ENCODE measurements at regions not wholly inside any gene's neighbourhood (a gene's known extent, or its start where the extent isn't known, plus 50 kb on each side); places are given as distances from the start of the nearest gene placed in this dataset.

DNA sequence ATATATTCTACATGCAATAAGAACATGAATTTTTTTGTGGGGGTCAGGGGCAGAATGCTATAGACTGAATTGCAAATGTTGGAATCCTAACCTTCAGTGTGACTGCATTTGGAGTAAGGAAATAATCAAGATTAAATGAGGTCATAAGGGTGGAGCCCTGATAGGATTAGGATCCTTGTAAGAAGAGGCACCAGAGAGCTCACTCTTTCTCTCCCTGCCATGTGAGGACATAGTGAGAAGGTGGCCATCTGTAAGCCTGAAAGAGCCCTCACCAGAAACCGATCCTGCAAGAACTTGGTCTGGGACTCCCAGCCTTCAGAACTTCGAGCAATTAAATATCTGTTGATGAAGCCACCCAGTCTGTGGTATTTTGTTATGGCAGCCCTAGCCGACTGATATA lies 70.3 kb upstream of the SOX13 start:
- ATAC-seq: no peak
- no peak for DNase-seq (ENCODE audit: low spot score)
- H3K4me2 ChIP-seq: no peak overlapping the region
- no peaks in the 10 kb centered on the region for H3K36me3 ChIP-seq (ENCODE audit: insufficient read depth)
- Mint-ChIP-seq H3K9me3 (peaks cover 13% of the 10 kb centered on the region), H3K27ac (no peak overlapping the region), H3K27me3 (ENCODE audit: insufficient read depth, low read depth, poor library complexity) (peaks cover 5% of the 10 kb centered on the region), H3K4me3 (no peak overlapping the region), H3K36me3 (ENCODE audit: low read depth) (peaks cover 9% of the 10 kb centered on the region), H3K4me1 (peaks cover 26% of the 10 kb centered on the region)
- H3K4me3 ChIP-seq: no peak overlapping the region
- H3K79me2 ChIP-seq (replicated peaks; ENCODE audit: insufficient read depth): no peaks in the 10 kb centered on the region
- H4K20me1 ChIP-seq (replicated peaks; ENCODE audit: insufficient read depth): no peaks in the 10 kb centered on the region
- H3K4me1 ChIP-seq (ENCODE audit: insufficient read depth): peaks cover 36% of the 10 kb centered on the region
- H3F3A ChIP-seq (replicated peaks; ENCODE audit: low read depth): no peaks in the 10 kb centered on the region
- no peaks in the 10 kb centered on the region for H3K9me2 ChIP-seq (ENCODE audit: insufficient read depth)
- H3K27me3 ChIP-seq (ENCODE audit: insufficient read depth): peaks cover 10% of the 10 kb centered on the region
- TF ChIP-seq ZNF114 (CRISPR knock-in tag; IDR thresholded peaks at IDR 0.05): no peak
- TF ChIP-seq, protein P1, sequence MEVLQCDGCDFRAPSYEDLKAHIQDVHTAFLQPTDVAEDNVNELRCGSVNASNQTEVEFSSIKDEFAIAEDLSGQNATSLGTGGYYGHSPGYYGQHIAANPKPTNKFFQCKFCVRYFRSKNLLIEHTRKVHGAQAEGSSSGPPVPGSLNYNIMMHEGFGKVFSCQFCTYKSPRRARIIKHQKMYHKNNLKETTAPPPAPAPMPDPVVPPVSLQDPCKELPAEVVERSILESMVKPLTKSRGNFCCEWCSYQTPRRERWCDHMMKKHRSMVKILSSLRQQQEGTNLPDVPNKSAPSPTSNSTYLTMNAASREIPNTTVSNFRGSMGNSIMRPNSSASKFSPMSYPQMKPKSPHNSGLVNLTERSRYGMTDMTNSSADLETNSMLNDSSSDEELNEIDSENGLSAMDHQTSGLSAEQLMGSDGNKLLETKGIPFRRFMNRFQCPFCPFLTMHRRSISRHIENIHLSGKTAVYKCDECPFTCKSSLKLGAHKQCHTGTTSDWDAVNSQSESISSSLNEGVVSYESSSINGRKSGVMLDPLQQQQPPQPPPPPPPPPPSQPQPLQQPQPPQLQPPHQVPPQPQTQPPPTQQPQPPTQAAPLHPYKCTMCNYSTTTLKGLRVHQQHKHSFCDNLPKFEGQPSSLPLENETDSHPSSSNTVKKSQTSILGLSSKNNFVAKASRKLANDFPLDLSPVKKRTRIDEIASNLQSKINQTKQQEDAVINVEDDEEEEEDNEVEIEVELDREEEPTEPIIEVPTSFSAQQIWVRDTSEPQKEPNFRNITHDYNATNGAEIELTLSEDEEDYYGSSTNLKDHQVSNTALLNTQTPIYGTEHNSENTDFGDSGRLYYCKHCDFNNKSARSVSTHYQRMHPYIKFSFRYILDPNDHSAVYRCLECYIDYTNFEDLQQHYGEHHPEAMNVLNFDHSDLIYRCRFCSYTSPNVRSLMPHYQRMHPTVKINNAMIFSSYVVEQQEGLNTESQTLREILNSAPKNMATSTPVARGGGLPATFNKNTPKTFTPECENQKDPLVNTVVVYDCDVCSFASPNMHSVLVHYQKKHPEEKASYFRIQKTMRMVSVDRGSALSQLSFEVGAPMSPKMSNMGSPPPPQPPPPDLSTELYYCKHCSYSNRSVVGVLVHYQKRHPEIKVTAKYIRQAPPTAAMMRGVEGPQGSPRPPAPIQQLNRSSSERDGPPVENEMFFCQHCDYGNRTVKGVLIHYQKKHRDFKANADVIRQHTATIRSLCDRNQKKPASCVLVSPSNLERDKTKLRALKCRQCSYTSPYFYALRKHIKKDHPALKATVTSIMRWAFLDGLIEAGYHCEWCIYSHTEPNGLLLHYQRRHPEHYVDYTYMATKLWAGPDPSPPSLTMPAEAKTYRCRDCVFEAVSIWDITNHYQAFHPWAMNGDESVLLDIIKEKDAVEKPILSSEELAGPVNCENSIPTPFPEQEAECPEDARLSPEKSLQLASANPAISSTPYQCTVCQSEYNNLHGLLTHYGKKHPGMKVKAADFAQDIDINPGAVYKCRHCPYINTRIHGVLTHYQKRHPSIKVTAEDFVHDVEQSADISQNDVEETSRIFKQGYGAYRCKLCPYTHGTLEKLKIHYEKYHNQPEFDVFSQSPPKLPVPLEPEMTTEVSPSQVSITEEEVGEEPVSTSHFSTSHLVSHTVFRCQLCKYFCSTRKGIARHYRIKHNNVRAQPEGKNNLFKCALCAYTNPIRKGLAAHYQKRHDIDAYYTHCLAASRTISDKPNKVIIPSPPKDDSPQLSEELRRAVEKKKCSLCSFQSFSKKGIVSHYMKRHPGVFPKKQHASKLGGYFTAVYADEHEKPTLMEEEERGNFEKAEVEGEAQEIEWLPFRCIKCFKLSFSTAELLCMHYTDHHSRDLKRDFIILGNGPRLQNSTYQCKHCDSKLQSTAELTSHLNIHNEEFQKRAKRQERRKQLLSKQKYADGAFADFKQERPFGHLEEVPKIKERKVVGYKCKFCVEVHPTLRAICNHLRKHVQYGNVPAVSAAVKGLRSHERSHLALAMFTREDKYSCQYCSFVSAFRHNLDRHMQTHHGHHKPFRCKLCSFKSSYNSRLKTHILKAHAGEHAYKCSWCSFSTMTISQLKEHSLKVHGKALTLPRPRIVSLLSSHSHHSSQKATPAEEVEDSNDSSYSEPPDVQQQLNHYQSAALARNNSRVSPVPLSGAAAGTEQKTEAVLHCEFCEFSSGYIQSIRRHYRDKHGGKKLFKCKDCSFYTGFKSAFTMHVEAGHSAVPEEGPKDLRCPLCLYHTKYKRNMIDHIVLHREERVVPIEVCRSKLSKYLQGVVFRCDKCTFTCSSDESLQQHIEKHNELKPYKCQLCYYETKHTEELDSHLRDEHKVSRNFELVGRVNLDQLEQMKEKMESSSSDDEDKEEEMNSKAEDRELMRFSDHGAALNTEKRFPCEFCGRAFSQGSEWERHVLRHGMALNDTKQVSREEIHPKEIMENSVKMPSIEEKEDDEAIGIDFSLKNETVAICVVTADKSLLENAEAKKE (CRISPR knock-in tag; IDR thresholded peaks at IDR 0.05): no peak
- TF ChIP-seq, protein P2, sequence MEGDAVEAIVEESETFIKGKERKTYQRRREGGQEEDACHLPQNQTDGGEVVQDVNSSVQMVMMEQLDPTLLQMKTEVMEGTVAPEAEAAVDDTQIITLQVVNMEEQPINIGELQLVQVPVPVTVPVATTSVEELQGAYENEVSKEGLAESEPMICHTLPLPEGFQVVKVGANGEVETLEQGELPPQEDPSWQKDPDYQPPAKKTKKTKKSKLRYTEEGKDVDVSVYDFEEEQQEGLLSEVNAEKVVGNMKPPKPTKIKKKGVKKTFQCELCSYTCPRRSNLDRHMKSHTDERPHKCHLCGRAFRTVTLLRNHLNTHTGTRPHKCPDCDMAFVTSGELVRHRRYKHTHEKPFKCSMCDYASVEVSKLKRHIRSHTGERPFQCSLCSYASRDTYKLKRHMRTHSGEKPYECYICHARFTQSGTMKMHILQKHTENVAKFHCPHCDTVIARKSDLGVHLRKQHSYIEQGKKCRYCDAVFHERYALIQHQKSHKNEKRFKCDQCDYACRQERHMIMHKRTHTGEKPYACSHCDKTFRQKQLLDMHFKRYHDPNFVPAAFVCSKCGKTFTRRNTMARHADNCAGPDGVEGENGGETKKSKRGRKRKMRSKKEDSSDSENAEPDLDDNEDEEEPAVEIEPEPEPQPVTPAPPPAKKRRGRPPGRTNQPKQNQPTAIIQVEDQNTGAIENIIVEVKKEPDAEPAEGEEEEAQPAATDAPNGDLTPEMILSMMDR (conservative IDR thresholded peaks at IDR 0.05; ENCODE audit: low read depth in 2 of 2): no peak
- TF ChIP-seq, protein P3, sequence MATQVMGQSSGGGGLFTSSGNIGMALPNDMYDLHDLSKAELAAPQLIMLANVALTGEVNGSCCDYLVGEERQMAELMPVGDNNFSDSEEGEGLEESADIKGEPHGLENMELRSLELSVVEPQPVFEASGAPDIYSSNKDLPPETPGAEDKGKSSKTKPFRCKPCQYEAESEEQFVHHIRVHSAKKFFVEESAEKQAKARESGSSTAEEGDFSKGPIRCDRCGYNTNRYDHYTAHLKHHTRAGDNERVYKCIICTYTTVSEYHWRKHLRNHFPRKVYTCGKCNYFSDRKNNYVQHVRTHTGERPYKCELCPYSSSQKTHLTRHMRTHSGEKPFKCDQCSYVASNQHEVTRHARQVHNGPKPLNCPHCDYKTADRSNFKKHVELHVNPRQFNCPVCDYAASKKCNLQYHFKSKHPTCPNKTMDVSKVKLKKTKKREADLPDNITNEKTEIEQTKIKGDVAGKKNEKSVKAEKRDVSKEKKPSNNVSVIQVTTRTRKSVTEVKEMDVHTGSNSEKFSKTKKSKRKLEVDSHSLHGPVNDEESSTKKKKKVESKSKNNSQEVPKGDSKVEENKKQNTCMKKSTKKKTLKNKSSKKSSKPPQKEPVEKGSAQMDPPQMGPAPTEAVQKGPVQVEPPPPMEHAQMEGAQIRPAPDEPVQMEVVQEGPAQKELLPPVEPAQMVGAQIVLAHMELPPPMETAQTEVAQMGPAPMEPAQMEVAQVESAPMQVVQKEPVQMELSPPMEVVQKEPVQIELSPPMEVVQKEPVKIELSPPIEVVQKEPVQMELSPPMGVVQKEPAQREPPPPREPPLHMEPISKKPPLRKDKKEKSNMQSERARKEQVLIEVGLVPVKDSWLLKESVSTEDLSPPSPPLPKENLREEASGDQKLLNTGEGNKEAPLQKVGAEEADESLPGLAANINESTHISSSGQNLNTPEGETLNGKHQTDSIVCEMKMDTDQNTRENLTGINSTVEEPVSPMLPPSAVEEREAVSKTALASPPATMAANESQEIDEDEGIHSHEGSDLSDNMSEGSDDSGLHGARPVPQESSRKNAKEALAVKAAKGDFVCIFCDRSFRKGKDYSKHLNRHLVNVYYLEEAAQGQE (IDR thresholded peaks at IDR 0.05; ENCODE audit: unreplicated experiment): no peak
- TF ChIP-seq, protein P4, sequence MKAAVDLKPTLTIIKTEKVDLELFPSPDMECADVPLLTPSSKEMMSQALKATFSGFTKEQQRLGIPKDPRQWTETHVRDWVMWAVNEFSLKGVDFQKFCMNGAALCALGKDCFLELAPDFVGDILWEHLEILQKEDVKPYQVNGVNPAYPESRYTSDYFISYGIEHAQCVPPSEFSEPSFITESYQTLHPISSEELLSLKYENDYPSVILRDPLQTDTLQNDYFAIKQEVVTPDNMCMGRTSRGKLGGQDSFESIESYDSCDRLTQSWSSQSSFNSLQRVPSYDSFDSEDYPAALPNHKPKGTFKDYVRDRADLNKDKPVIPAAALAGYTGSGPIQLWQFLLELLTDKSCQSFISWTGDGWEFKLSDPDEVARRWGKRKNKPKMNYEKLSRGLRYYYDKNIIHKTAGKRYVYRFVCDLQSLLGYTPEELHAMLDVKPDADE (IDR thresholded peaks at IDR 0.05): no peak
- no peak for TF ChIP-seq ZNF331 (CRISPR knock-in tag; IDR thresholded peaks at IDR 0.05; ENCODE audit: low read depth)
- TF ChIP-seq NANOG (IDR thresholded peaks at IDR 0.05; ENCODE audit: borderline replicate concordance): no peak
- no peak for TF ChIP-seq JUNB (IDR thresholded peaks at IDR 0.05; ENCODE audit: unreplicated experiment)
- TF ChIP-seq POLR2AphosphoS5 (IDR thresholded peaks at IDR 0.05; ENCODE audit: low read depth): no peak
- TF ChIP-seq EZH2phosphoT487 (IDR thresholded peaks at IDR 0.05; ENCODE audit: unreplicated experiment): no peak
- TF ChIP-seq EZH2 (IDR thresholded peaks at IDR 0.05; ENCODE audit: low read depth, unreplicated experiment): no peak
- no peak for TF ChIP-seq CREB1 (CRISPR knock-in tag; IDR thresholded peaks at IDR 0.05; ENCODE audit: low read depth)
- TF ChIP-seq STAT1 (IDR thresholded peaks at IDR 0.05; ENCODE audit: unreplicated experiment): no peak
- H3K27ac ChIP-seq (ENCODE audit: low read depth): no peak overlapping the region
- H2AFZ ChIP-seq: peak overlapping the region; percentile 44; the same call in 1 of the 2 replicates
